Stimulated activated CD4-positive, alpha-beta T cell treated with anti-CD3 and anti-CD28 coated beads, TNF-alpha, amount 100 ng/mL, for 24 hours (primary cell): ENCODE measurements at regions not wholly inside any gene's neighbourhood (a gene's known extent, or its start where the extent isn't known, plus 50 kb on each side); places are given as distances from the start of the nearest gene placed in this dataset.
"Not testable (repeated sequence)": the region's sequence is repeated elsewhere in the genome, so short reads cannot be mapped to it uniquely, and the experiment has no call there.

Source experiments
- DNase-seq, 3 experiments: peaks; one replicate each; pipeline ENCODE4 v3.0.0-alpha.2; 2020; ENCODE audit warnings: low read depth in 3 of 3

GRCh38 chr18:73006331-73006730 lies 138.5 kb upstream of the NETO1 start:
- DNase-seq, result no peak

GRCh38 chr18:73004260-73004659 lies 136.5 kb upstream of the NETO1 start:
- no peak for DNase-seq

GRCh38 chr18:72999971-73000607 lies 132.3 kb upstream of the NETO1 start:
- DNase-seq, result no peak

- no peak for DNase-seq
These were observed 127.8 kb upstream of the NETO1 start for GRCh38 chr18:72995558-72995957.

GRCh38 chr18:72993250-72993649 lies 125.5 kb upstream of the NETO1 start:
- no peak for DNase-seq

- no peak for DNase-seq
These were observed 123.6 kb upstream of the NETO1 start for GRCh38 chr18:72991379-72991778.

- DNase-seq, result not testable (repeated sequence)
These were observed 119.8 kb upstream of the NETO1 start for GRCh38 chr18:72987570-72987969.

GRCh38 chr18:72986103-72986502 lies 118.3 kb upstream of the NETO1 start:
- DNase-seq, result no peak

- no peak for DNase-seq
These were observed 117.9 kb upstream of the NETO1 start for GRCh38 chr18:72985686-72986085.

- no peak for DNase-seq
These were observed 116.5 kb upstream of the NETO1 start for GRCh38 chr18:72984290-72984689.

- no peak for DNase-seq
These were observed 106.1 kb upstream of the NETO1 start for GRCh38 chr18:72973841-72974240.

GRCh38 chr18:72965616-72966015 lies 97.8 kb upstream of the NETO1 start:
- DNase-seq, result no peak

GRCh38 chr18:72958195-72958594 lies 90.4 kb upstream of the NETO1 start:
- DNase-seq, result not testable (repeated sequence)

GRCh38 chr18:72948439-72948838 lies 80.7 kb upstream of the NETO1 start:
- DNase-seq, result no peak

GRCh38 chr18:72942766-72943165 lies 75.0 kb upstream of the NETO1 start:
- no peak for DNase-seq

GRCh38 chr18:72940986-72941385 lies 73.2 kb upstream of the NETO1 start:
- DNase-seq, result no peak

GRCh38 chr18:72940509-72940908 lies 72.7 kb upstream of the NETO1 start:
- DNase-seq, result no peak

- DNase-seq, result no peak
These were observed 68.0 kb upstream of the NETO1 start for GRCh38 chr18:72935744-72936143.

- DNase-seq, result no peak
These were observed 55.1 kb upstream of the NETO1 start for GRCh38 chr18:72922895-72923294.
